A549 (cell line): ENCODE measurements at regions not wholly inside any gene's neighbourhood (a gene's known extent, or its start where the extent isn't known, plus 50 kb on each side); places are given as distances from the start of the nearest gene placed in this dataset.
A peak's percentile ranks its signal among the peaks of the same experiment; 100 is the strongest.

Source experiments
- ATAC-seq, 2 experiments: fragments of 200-7000 bp in 1 of 2; fragments of >200 bp in 1 of 2; cut with Nextera tagmentation in 1 of 2; cut with Tn5 transposase in 1 of 2; 3 replicates each; pipeline versions ENCODE4 v1.8.0 to v1.9.1; 2018 to 2020; ENCODE audit warnings: mild to moderate bottlenecking in 1 of 2, moderate library complexity in 1 of 2
- CTCF ChIA-PET: fragments of 300-600 bp; sonication (Branson Sonifier 250); formaldehyde crosslinking; extraction: SDS; loops from one replicate; lab custom pipeline; 2021; ENCODE audit warnings: antibody characterized with exemption, inconsistent platforms; lab: Yijun Ruan, JAX
- POLR2A ChIA-PET: fragments of 350-600 bp; formaldehyde crosslinking; extraction: SDS; loops from one replicate; lab custom pipeline; 2021; ENCODE audit warnings: antibody characterized with exemption, inconsistent platforms; lab: Yijun Ruan, JAX
- DNase-seq, 2 experiments: peaks; one replicate each; pipeline versions ENCODE4 v3.0.0 to v3.0.0-alpha.2; 2011 to 2016; ENCODE audit warnings: low read depth in 1 of 2, low spot score in 1 of 2
- FAIRE-seq: peaks from 2 replicates; lab custom pipeline; 2011; peaks lifted over from hg19 to GRCh38; lab: Jason Lieb, UNC
- H3K27ac ChIP-seq, 2 experiments: fragments of >200 bp; sonication (Bioruptor Twin); formaldehyde crosslinking; 3 replicates each; pipeline ENCODE4 v1.5.1; 2016 to 2017
- H3K4me1 ChIP-seq: fragments of >200 bp; sonication (Bioruptor Twin); formaldehyde crosslinking; 3 replicates; pipeline ENCODE4 v1.6.1; 2016
- H3K4me2 ChIP-seq: fragments of >200 bp; sonication (Bioruptor Twin); formaldehyde crosslinking; 3 replicates; pipeline ENCODE4 v1.6.1; 2016
- H3K4me3 ChIP-seq: fragments of >200 bp; sonication (Bioruptor Twin); formaldehyde crosslinking; 3 replicates; pipeline ENCODE4 v1.5.1; 2016
- H3K9me3 ChIP-seq: fragments of >200 bp; sonication (Bioruptor Twin); formaldehyde crosslinking; 3 replicates; pipeline ENCODE4 v1.6.1; 2016
- BHLHE40 ChIP-seq: IDR thresholded peaks from 2 replicates; pipeline ENCODE4 v1.6.1; 2012; ENCODE audit warnings: low read depth, low read length, inconsistent platforms
- EHF ChIP-seq: fragments of 250-450 bp; sonication (Bioruptor Pico); IDR thresholded peaks from 2 replicates; pipeline ENCODE4 v1.5.0; 2020; ENCODE audit warnings: mild to moderate bottlenecking
- EHMT2 ChIP-seq: fragments of 200-600 bp; sonication (generic); IDR thresholded peaks from 2 replicates; pipeline ENCODE4 v1.6.1; 2016; ENCODE audit warnings: antibody characterized with exemption, low read depth, mild to moderate bottlenecking, moderate library complexity
- ESRRA ChIP-seq: fragments of 150-350 bp; IDR thresholded peaks from 2 replicates; pipeline ENCODE4 v1.6.1; 2014; ENCODE audit warnings: mild to moderate bottlenecking, low read length, borderline replicate concordance
- FOSL2 ChIP-seq, 2 experiments: fragments of 450-650 bp in 1 of 2; fragments of >200 bp in 1 of 2; sonication (Bioruptor Twin) in 1 of 2; formaldehyde crosslinking; IDR thresholded peaks; 2 replicates each; pipeline versions ENCODE4 v1.5.0 to v1.6.1; 2016 to 2020; ENCODE audit warnings: mild to moderate bottlenecking in 1 of 2, moderate library complexity in 1 of 2
- FOXS1 ChIP-seq: fragments of 250-450 bp; sonication (Bioruptor Pico); IDR thresholded peaks from 2 replicates; pipeline ENCODE4 v1.5.0; 2020; ENCODE audit warnings: mild to moderate bottlenecking, moderate library complexity
- GATA3 ChIP-seq: IDR thresholded peaks from 2 replicates; pipeline ENCODE4 v1.6.1; 2012; ENCODE audit warnings: borderline replicate concordance
- HEYL ChIP-seq: fragments of 250-450 bp; sonication (Bioruptor Pico); IDR thresholded peaks from 2 replicates; pipeline ENCODE4 v1.8.0; 2021; ENCODE audit warnings: mild to moderate bottlenecking, moderate library complexity
- JUN ChIP-seq, 2 experiments: fragments of >200 bp; sonication (Bioruptor Twin); formaldehyde crosslinking; IDR thresholded peaks; 2 replicates in 1 of 2; 3 replicates in 1 of 2; pipeline ENCODE4 v1.6.1; 2016 to 2017
- JUNB ChIP-seq: fragments of >200 bp; sonication (Bioruptor Twin); formaldehyde crosslinking; IDR thresholded peaks from 2 replicates; pipeline ENCODE4 v1.6.1; 2016
- MAZ ChIP-seq: fragments of 150-350 bp; IDR thresholded peaks from 2 replicates; pipeline ENCODE4 v1.6.1; 2014; ENCODE audit warnings: antibody characterized with exemption, low read depth, low read length, borderline replicate concordance
- NFE2L2 ChIP-seq: fragments of 150-350 bp; conservative IDR thresholded peaks from 2 replicates; pipeline ENCODE4 v1.6.1; 2014; ENCODE audit warnings: low read length
- PHF8 ChIP-seq: fragments of 200-600 bp; sonication (generic); IDR thresholded peaks from 2 replicates; pipeline ENCODE4 v1.6.1; 2016; ENCODE audit warnings: low read depth, mild to moderate bottlenecking, antibody characterized with exemption, moderate library complexity, borderline replicate concordance
- POLR2A ChIP-seq: IDR thresholded peaks from 2 replicates; pipeline ENCODE4 v1.6.1; 2012; ENCODE audit warnings: mild to moderate bottlenecking, low read length
- POLR2AphosphoS2 ChIP-seq: conservative IDR thresholded peaks from 2 replicates; pipeline ENCODE4 v1.6.1; 2012; ENCODE audit warnings: low read length, improper control_type of control experiment, inconsistent platforms
- RARB ChIP-seq: fragments of 250-450 bp; sonication (Bioruptor Pico); IDR thresholded peaks from 2 replicates; pipeline ENCODE4 v1.8.0; 2021; ENCODE audit warnings: mild to moderate bottlenecking, moderate library complexity
- SMC3 ChIP-seq: fragments of >200 bp; sonication (Bioruptor Twin); formaldehyde crosslinking; IDR thresholded peaks from 3 replicates; pipeline ENCODE4 v1.6.1; 2018; ENCODE audit warnings: inconsistent platforms
- TFCP2L1 ChIP-seq: fragments of 250-450 bp; sonication (Bioruptor Pico); IDR thresholded peaks from 2 replicates; pipeline ENCODE4 v1.5.0; 2021; ENCODE audit warnings: mild to moderate bottlenecking
- ZFP36 ChIP-seq: fragments of 450-650 bp; IDR thresholded peaks from 2 replicates; pipeline ENCODE4 v1.6.1; 2014; ENCODE audit warnings: borderline replicate concordance; ENCODE audit not compliant: partially characterized antibody
- ZNF302 ChIP-seq: fragments of 250-450 bp; sonication (Bioruptor Pico); IDR thresholded peaks from 2 replicates; pipeline ENCODE4 v1.9.0; 2021; ENCODE audit warnings: inconsistent platforms, mild to moderate bottlenecking, moderate library complexity
- WGBS: methylation state at CpG from one replicate; pipeline ENCODE4 v1.1.6; 2017; ENCODE audit errors: missing lambda C conversion rate; 5-methylcytosine and 5-hydroxymethylcytosine counted together
- TF ChIP-seq, protein P1 (sequence below): fragments of 150-350 bp; IDR thresholded peaks from 2 replicates; pipeline ENCODE4 v1.6.1; 2014; ENCODE audit warnings: low read depth, mild to moderate bottlenecking, low read length
- TF ChIP-seq, protein P2 (sequence below): fragments of 250-450 bp; sonication (Bioruptor Pico); IDR thresholded peaks from 2 replicates; pipeline ENCODE4 v1.5.0; 2021; ENCODE audit warnings: mild to moderate bottlenecking, moderate library complexity, borderline replicate concordance
- TF ChIP-seq, protein P3 (sequence below): IDR thresholded peaks from 2 replicates; pipeline ENCODE4 v1.6.1; 2012; ENCODE audit warnings: low read depth, borderline replicate concordance
- TF ChIP-seq, protein P4 (sequence below): fragments of 200-600 bp; sonication (generic); IDR thresholded peaks from 2 replicates; pipeline ENCODE4 v1.6.1; 2016; ENCODE audit warnings: antibody characterized with exemption, mild to moderate bottlenecking, moderate library complexity
- TF ChIP-seq, protein P5 (sequence below): fragments of 450-650 bp; IDR thresholded peaks from 2 replicates; pipeline ENCODE4 v1.6.1; 2014; ENCODE audit warnings: antibody characterized with exemption

DNA sequence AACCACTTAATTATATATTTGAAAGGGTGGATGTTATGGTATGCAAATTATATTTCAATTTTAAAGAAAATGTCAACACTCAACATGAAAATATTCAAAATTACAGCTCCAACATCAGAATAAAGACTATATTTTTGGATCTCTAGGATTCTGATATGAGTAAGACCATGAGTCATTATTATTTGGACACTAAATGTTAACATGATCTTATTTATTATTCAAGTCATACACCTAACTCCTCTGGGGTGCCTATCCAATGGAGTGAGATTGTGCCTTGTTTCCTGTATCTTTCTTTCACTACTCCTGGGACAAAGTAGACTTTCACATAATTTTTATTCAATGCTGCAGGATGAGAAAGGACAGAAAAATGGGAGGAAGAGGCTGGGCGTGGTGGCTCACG lies 135.2 kb upstream of the PRSS1 start:
- no peaks in the 10 kb centered on the region for H3K9me3 ChIP-seq
- POLR2A ChIA-PET, result no interaction called here
- TF ChIP-seq FOSL2 (IDR thresholded peaks at IDR 0.05), result no peak
- TF ChIP-seq FOSL2 (CRISPR knock-in tag; IDR thresholded peaks at IDR 0.05), result peak; percentile 23; the same call in 1 of the 2 replicates
- no peak for TF ChIP-seq HEYL (CRISPR knock-in tag)
- DNase-seq (no peak), ATAC-seq (no peak), FAIRE-seq (no peak)
- H3K4me2 ChIP-seq, result no peak overlapping the region
- no peak overlapping the region for H3K27ac ChIP-seq
- CTCF ChIA-PET, result interaction anchor here (1.2 kb wide), 1 partner anchor 9 kb away, joined by 3 read pairs; no protein-coding TSS in a partner anchor
- WGBS, result 10% methylated on average over 2 of the region's 2 CpGs
- H3K4me3 ChIP-seq, result no peak overlapping the region
- H3K4me1 ChIP-seq, result no peaks in the 10 kb centered on the region

DNA sequence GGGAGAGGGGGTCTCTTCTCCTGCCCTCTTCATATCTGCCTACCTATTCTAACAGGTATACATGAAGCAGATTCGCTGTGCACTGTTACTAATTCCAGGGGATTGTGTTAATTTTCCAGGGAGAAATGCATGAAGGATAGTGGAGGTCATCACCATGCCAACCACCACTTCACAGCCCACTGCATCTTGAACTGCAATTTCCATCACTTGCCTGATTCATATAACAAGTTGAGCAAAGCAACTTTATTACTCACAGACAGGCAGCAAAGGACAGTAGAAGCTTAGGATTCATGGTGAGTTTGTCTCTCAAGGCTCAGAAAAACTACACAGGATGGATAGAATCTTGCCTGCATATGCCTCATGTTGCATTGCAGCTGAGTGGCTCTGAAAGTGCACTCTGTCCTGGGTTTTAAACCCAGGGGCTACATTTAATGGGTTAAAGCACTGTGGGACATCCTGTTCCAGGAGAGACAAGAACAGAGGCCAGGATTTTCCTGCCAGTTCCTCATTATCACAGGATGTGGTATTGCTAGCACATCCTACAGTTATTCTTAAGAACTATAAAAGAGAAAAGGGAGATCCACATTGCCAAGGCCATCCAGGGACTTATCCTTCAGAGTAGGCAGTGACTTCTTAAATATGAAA lies 136.9 kb upstream of the PRSS1 start:
- H3K4me2 ChIP-seq, result no peak overlapping the region
- TF ChIP-seq EHMT2, result no peak
- TF ChIP-seq, protein P1, sequence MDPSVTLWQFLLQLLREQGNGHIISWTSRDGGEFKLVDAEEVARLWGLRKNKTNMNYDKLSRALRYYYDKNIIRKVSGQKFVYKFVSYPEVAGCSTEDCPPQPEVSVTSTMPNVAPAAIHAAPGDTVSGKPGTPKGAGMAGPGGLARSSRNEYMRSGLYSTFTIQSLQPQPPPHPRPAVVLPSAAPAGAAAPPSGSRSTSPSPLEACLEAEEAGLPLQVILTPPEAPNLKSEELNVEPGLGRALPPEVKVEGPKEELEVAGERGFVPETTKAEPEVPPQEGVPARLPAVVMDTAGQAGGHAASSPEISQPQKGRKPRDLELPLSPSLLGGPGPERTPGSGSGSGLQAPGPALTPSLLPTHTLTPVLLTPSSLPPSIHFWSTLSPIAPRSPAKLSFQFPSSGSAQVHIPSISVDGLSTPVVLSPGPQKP, result no peak
- TF ChIP-seq RARB (CRISPR knock-in tag), result no peak
- no peak for TF ChIP-seq HEYL (CRISPR knock-in tag)
- TF ChIP-seq, protein P2, sequence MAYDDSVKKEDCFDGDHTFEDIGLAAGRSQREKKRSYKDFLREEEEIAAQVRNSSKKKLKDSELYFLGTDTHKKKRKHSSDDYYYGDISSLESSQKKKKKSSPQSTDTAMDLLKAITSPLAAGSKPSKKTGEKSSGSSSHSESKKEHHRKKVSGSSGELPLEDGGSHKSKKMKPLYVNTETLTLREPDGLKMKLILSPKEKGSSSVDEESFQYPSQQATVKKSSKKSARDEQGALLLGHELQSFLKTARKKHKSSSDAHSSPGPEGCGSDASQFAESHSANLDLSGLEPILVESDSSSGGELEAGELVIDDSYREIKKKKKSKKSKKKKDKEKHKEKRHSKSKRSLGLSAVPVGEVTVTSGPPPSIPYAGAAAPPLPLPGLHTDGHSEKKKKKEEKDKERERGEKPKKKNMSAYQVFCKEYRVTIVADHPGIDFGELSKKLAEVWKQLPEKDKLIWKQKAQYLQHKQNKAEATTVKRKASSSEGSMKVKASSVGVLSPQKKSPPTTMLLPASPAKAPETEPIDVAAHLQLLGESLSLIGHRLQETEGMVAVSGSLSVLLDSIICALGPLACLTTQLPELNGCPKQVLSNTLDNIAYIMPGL, result no peak
- TF ChIP-seq ZNF302 (CRISPR knock-in tag), result no peak
- TF ChIP-seq ESRRA, result no peak
- TF ChIP-seq, protein P3, sequence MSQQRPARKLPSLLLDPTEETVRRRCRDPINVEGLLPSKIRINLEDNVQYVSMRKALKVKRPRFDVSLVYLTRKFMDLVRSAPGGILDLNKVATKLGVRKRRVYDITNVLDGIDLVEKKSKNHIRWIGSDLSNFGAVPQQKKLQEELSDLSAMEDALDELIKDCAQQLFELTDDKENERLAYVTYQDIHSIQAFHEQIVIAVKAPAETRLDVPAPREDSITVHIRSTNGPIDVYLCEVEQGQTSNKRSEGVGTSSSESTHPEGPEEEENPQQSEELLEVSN, result no peak
- no peak for TF ChIP-seq BHLHE40
- no peak for TF ChIP-seq JUN (IDR thresholded peaks at IDR 0.05)
- TF ChIP-seq POLR2AphosphoS2, result no peak
- no peak for TF ChIP-seq ZFP36
- TF ChIP-seq PHF8, result no peak
- TF ChIP-seq NFE2L2, result no peak
- TF ChIP-seq MAZ, result no peak
- no peak for TF ChIP-seq EHF (CRISPR knock-in tag)
- CTCF ChIA-PET, result interaction anchor here (1.0 to 1.9 kb wide), 5 partner anchors 20 to 171 kb away, joined by 3 to 6 read pairs (median 3); no protein-coding TSS in a partner anchor
- H3K9me3 ChIP-seq, result no peaks in the 10 kb centered on the region
- DNase-seq (no peak), FAIRE-seq (no peak), ATAC-seq (no peak)
- WGBS, result 0% methylated on average over 1 of the region's 1 CpG
- no peak overlapping the region for H3K27ac ChIP-seq
- no peak overlapping the region for H3K4me3 ChIP-seq
- H3K4me1 ChIP-seq, result no peaks in the 10 kb centered on the region
- POLR2A ChIA-PET, result no interaction called here

DNA sequence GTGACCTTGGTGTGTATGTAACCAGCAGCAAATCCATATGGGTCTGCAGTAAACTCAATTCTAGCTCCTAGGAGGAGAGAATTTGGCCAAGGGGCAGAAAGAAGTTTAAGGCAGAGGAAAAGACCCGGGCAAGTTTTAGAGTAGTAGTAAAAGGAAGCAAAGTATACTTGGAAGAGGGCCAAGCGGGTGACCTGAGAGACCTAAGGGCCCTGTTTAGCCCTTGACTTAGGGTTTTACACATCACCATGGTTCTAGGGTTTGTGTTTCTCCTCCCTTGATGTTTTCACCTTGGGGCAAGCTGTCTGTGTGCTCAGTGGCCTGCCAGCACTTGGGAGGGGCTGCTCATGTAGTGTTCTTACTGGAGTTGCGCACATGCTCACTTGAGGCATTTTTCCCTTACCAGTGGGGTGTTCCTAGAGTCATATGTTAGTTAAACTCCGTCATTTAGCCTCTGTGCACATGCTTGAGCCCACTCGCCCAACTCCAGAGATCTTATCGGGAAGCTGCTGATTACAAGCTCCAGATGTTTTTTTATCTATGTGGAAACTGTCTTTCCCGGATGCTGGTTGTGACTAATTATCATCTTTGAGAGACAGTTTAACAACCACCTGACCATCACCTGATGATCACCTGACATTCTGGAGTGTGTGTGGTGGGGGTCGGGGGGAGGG lies 137.6 kb upstream of the PRSS1 start:
- FAIRE-seq (no peak), ATAC-seq (no peak), DNase-seq (no peak)
- H3K4me1 ChIP-seq, result no peaks in the 10 kb centered on the region
- 32% methylated on average over 8 of the region's 8 CpGs for WGBS
- no peak overlapping the region for H3K4me3 ChIP-seq
- H3K4me2 ChIP-seq, result no peak overlapping the region
- H3K27ac ChIP-seq, result no peak overlapping the region
- ChIA-PET CTCF (interaction anchor here (0.8 to 1.9 kb wide), 6 partner anchors 21 to 172 kb away, joined by 3 to 6 read pairs (median 4); no protein-coding TSS in a partner anchor), POLR2A (no interaction called here)
- H3K9me3 ChIP-seq, result no peaks in the 10 kb centered on the region
- TF ChIP-seq ZFP36, result no peak
- TF ChIP-seq JUNB, result no peak
- TF ChIP-seq, protein P4, sequence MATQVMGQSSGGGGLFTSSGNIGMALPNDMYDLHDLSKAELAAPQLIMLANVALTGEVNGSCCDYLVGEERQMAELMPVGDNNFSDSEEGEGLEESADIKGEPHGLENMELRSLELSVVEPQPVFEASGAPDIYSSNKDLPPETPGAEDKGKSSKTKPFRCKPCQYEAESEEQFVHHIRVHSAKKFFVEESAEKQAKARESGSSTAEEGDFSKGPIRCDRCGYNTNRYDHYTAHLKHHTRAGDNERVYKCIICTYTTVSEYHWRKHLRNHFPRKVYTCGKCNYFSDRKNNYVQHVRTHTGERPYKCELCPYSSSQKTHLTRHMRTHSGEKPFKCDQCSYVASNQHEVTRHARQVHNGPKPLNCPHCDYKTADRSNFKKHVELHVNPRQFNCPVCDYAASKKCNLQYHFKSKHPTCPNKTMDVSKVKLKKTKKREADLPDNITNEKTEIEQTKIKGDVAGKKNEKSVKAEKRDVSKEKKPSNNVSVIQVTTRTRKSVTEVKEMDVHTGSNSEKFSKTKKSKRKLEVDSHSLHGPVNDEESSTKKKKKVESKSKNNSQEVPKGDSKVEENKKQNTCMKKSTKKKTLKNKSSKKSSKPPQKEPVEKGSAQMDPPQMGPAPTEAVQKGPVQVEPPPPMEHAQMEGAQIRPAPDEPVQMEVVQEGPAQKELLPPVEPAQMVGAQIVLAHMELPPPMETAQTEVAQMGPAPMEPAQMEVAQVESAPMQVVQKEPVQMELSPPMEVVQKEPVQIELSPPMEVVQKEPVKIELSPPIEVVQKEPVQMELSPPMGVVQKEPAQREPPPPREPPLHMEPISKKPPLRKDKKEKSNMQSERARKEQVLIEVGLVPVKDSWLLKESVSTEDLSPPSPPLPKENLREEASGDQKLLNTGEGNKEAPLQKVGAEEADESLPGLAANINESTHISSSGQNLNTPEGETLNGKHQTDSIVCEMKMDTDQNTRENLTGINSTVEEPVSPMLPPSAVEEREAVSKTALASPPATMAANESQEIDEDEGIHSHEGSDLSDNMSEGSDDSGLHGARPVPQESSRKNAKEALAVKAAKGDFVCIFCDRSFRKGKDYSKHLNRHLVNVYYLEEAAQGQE, result no peak
- TF ChIP-seq MAZ, result no peak
- no peak for TF ChIP-seq FOXS1 (CRISPR knock-in tag)
- no peak for TF ChIP-seq SMC3
- TF ChIP-seq TFCP2L1 (CRISPR knock-in tag), result no peak
- TF ChIP-seq POLR2A, result no peak
- TF ChIP-seq, protein P5, sequence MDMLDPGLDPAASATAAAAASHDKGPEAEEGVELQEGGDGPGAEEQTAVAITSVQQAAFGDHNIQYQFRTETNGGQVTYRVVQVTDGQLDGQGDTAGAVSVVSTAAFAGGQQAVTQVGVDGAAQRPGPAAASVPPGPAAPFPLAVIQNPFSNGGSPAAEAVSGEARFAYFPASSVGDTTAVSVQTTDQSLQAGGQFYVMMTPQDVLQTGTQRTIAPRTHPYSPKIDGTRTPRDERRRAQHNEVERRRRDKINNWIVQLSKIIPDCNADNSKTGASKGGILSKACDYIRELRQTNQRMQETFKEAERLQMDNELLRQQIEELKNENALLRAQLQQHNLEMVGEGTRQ, result no peak
- TF ChIP-seq GATA3, result no peak
